AG04449 (cell line): ENCODE measurements at regions not wholly inside any gene's neighbourhood (a gene's known extent, or its start where the extent isn't known, plus 50 kb on each side); places are given as distances from the start of the nearest gene placed in this dataset.
"Not testable (repeated sequence)": the region's sequence is repeated elsewhere in the genome, so short reads cannot be mapped to it uniquely, and the experiment has no call there.

Source experiments
- CTCF ChIA-PET: fragments of 350-600 bp; formaldehyde crosslinking; extraction: SDS; loops from one replicate; lab custom pipeline; 2021; ENCODE audit warnings: antibody characterized with exemption; lab: Yijun Ruan, JAX
- POLR2A ChIA-PET: fragments of 400-600, 350-600 bp; formaldehyde crosslinking; extraction: SDS; loops from one replicate; lab custom pipeline; 2020; ENCODE audit warnings: antibody characterized with exemption, inconsistent platforms; lab: Yijun Ruan, JAX
- DNase-seq: peaks from one replicate; pipeline ENCODE4 v3.0.0-alpha.2; 2010; ENCODE audit warnings: low read depth, low spot score
- H3K4me3 ChIP-seq: 2 replicates; pipeline ENCODE4 v1.5.1; 2011; ENCODE audit warnings: low read depth, mild to moderate bottlenecking, control low read depth, low read length
- TF ChIP-seq, protein P1 (sequence below): IDR thresholded peaks from one replicate; pipeline ENCODE4 v1.5.1; 2011; ENCODE audit warnings: mild to moderate bottlenecking, moderate library complexity, low read length, control low read depth, inconsistent platforms; ENCODE audit not compliant: insufficient read depth; ENCODE audit errors: missing control alignments

- CTCF ChIA-PET: no interaction called here
- POLR2A ChIA-PET: no interaction called here
- no peak for DNase-seq
- TF ChIP-seq, protein P1, sequence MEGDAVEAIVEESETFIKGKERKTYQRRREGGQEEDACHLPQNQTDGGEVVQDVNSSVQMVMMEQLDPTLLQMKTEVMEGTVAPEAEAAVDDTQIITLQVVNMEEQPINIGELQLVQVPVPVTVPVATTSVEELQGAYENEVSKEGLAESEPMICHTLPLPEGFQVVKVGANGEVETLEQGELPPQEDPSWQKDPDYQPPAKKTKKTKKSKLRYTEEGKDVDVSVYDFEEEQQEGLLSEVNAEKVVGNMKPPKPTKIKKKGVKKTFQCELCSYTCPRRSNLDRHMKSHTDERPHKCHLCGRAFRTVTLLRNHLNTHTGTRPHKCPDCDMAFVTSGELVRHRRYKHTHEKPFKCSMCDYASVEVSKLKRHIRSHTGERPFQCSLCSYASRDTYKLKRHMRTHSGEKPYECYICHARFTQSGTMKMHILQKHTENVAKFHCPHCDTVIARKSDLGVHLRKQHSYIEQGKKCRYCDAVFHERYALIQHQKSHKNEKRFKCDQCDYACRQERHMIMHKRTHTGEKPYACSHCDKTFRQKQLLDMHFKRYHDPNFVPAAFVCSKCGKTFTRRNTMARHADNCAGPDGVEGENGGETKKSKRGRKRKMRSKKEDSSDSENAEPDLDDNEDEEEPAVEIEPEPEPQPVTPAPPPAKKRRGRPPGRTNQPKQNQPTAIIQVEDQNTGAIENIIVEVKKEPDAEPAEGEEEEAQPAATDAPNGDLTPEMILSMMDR: no peak
- no peak overlapping the region for H3K4me3 ChIP-seq
Observed at GRCh38 chr22:25453058-25453457, 111.4 kb upstream of the GRK3 start.

DNA sequence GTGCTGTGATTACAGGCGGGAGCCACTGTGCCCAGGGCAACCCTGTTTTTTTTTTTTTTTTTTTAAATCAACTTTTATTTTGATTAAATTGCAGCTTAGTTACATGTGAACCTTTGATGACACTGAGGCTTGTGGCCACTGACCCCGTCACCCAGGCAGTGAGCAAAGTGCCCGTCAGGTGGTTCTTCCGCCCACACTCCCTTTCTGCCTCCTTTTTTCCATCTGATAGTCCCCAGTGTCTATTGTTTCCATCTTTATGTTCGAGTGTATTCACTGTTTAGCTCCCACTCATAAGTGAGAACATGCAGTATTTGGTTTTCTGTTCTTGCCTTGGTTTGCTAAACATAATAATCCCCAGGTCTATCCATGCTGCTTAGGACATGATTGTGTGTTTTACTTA lies 110.9 kb upstream of the GRK3 start:
- ChIA-PET POLR2A (no interaction called here), CTCF (no interaction called here)
- H3K4me3 ChIP-seq: no peak overlapping the region
- DNase-seq: no peak
- TF ChIP-seq, protein P1: no peak

GRCh38 chr22:25456300-25457043 lies 108.0 kb upstream of the GRK3 start:
- POLR2A ChIA-PET, H3K4me3 ChIP-seq, DNase-seq: not testable (repeated sequence)
- CTCF ChIA-PET: interaction anchor here (8.2 kb wide), 1 partner anchor 318 kb away, joined by 166 read pairs; no protein-coding TSS in a partner anchor

GRCh38 chr22:25458631-25459030 lies 105.8 kb upstream of the GRK3 start:
- DNase-seq, H3K4me3 ChIP-seq, POLR2A ChIA-PET: not testable (repeated sequence)
- CTCF ChIA-PET: interaction anchor here (1.4 to 8.2 kb wide), 2 partner anchors 11 to 316 kb away, joined by 7 to 166 read pairs; no protein-coding TSS in a partner anchor

- CTCF ChIA-PET: interaction anchor here (1.4 to 8.2 kb wide), 5 partner anchors 9 to 314 kb away, joined by 3 to 166 read pairs (median 19); no protein-coding TSS in a partner anchor
- H3K4me3 ChIP-seq, DNase-seq, POLR2A ChIA-PET: not testable (repeated sequence)
Observed at GRCh38 chr22:25460682-25461081, 103.8 kb upstream of the GRK3 start.

DNA sequence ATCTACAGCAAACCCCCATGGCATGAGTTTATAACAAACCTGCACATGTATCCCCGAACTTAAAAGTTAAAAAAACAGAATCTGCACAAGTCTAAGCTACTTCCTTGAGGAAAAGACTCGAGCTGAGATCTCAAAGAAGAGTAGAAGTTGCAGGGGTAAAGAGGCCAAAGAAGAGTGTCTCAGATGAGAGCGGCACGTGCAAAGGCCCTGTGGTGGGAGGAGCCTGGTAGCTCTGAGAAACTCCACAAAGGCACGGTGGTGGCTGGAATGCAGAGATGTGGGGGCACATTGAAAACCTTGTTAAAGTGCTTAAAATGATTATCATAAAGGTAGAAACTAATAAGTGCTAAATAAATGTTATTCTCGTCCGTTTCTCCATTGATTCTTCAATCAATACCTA lies 103.2 kb upstream of the GRK3 start:
- TF ChIP-seq, protein P1: no peak
- POLR2A ChIA-PET: no interaction called here
- CTCF ChIA-PET: interaction anchor here (0.8 to 8.2 kb wide), 8 partner anchors 9 to 336 kb away, joined by 3 to 166 read pairs (median 8); no protein-coding TSS in a partner anchor
- no peak for DNase-seq
- no peak overlapping the region for H3K4me3 ChIP-seq

DNA sequence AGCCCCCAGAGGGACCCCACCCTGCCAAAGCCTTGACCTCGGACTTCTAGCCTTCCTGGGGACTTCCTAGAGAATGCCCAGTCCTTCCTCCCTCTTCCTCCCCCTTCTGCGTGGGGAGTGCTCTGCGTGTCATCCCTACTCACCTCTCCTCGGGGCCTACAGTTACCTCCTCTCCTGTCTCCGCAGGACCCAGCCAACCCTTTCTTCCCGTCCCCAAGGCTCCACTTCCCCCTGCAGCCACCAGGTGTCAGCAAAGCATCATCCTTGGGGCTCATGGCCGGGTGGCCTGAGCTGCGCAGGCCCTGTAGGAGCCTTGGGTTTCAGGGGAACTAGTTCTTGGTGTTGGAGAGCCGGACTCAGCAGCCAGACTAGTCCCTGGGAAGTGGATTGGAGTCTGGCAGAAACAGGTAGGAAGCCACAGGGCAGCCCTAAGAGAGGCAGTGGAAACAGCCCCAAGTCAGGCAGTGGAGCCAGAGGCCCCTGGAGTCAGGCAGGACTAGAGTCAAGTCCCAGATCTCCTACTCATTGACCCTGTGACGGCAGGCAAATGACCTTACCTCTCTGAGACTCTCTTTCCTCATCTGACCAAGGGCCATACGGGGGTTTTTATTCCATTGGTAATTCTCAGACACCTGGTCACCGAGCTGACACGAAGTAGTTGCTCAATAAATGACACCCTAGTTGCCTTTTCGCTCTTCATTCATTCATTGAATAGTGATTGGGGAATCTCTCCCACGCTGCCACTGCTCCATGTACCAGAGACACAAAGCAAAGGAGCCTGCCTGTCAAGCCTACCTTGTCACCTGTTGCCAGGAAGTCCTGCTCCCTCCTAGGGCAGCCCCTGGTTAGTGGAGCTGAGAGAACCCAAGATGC lies 101.8 kb upstream of the GRK3 start:
- DNase-seq, POLR2A ChIA-PET, H3K4me3 ChIP-seq: not testable (repeated sequence)
- CTCF ChIA-PET: interaction anchor here (0.6 to 8.2 kb wide), 15 partner anchors 11 to 894 kb away, joined by 3 to 166 read pairs (median 5); no protein-coding TSS in a partner anchor
- TF ChIP-seq, protein P1: peak; percentile 98

DNA sequence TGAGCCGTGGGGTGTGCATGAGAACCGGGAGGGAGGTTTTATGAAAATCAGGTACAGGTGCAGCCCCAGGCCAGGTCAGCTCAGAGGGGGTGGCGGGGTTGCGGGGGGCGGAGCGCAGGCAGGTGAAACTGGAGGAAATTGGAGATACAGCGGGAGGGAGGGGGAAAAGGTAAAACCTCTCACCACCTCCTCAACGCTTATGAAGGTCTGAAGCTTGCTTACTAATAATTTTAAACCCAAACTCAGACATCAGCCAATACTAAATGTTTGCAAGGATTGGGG lies 101.2 kb upstream of the GRK3 start:
- H3K4me3 ChIP-seq, DNase-seq, POLR2A ChIA-PET: not testable (repeated sequence)
- CTCF ChIA-PET: interaction anchor here (3.1 to 8.2 kb wide), 3 partner anchors 16 to 312 kb away, joined by 19 to 166 read pairs (median 32); no protein-coding TSS in a partner anchor

DNA sequence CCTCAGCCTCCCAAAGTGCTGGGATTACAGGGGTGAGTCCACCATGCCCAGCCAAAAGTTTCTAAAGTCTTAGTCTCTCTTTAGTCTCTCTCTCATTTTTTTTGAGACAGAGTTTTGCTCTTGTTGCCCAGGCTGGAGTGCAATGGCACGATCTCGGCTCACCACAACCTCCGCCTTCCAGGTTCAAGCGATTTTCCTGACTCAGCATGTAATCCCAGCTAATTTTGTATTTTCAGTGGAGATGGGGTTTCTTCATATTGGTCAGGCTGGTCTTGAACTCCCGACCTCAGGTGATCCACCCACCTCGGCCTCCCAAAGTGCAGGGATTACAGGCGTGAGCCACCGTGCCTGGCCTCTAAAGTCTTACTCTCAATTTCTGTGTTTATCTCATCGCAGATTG lies 100.1 kb upstream of the GRK3 start:
- H3K4me3 ChIP-seq, DNase-seq, POLR2A ChIA-PET: not testable (repeated sequence)
- CTCF ChIA-PET: interaction anchor here (0.7 to 8.2 kb wide), 2 partner anchors 106 to 311 kb away, joined by 3 to 166 read pairs; no protein-coding TSS in a partner anchor
